CD4-positive, alpha-beta T cell (primary cell): ENCODE measurements at regions not wholly inside any gene's neighbourhood (a gene's known extent, or its start where the extent isn't known, plus 50 kb on each side); places are given as distances from the start of the nearest gene placed in this dataset.
"Not testable (repeated sequence)": the region's sequence is repeated elsewhere in the genome, so short reads cannot be mapped to it uniquely, and the experiment has no call there.

Experiments used
- ATAC-seq: fragments of 200-7000 bp; cut with Tn5 transposase; one replicate; pipeline ENCODE4 v1.10.0; 2022; ENCODE audit warnings: mild to moderate bottlenecking; ENCODE audit not compliant: poor library complexity
- CTCF ChIA-PET: fragments of 350-600 bp; sonication (Branson Sonifier 250); formaldehyde crosslinking; loops from one replicate; lab custom pipeline; 2021; ENCODE audit warnings: antibody characterized with exemption, inconsistent platforms; lab: Charles Lee
- POLR2A ChIA-PET: fragments of 350-600 bp; sonication (Branson Sonifier 250); formaldehyde crosslinking; loops from one replicate; lab custom pipeline; 2021; ENCODE audit warnings: antibody characterized with exemption, inconsistent platforms; lab: Charles Lee
- DNase-seq, 14 experiments: peaks; one replicate each; pipeline ENCODE4 v3.0.0-alpha.2; 2013 to 2020; ENCODE audit warnings: mixed read lengths in 2 of 14
- H3K27ac ChIP-seq, 2 donors: one replicate each; pipeline versions ENCODE4 v1.5.1 to v1.7.0; 2013; ENCODE audit warnings: low read length in 2 of 2, low read depth in 1 of 2, mild to moderate bottlenecking in 1 of 2
- H3K27me3 ChIP-seq, 2 experiments: 1 replicate in 1 of 2; 2 replicates in 1 of 2; pipeline versions ENCODE4 v1.6.1 to v1.7.0; 2013; ENCODE audit warnings: low read length in 2 of 2, control low read depth in 1 of 2, mild to moderate bottlenecking in 1 of 2, moderate library complexity in 1 of 2; ENCODE audit not compliant: insufficient read depth in 2 of 2, control insufficient read depth in 1 of 2
- H3K36me3 ChIP-seq: one replicate; pipeline ENCODE4 v1.6.1; 2013; ENCODE audit warnings: low read length, control low read depth; ENCODE audit not compliant: insufficient read depth
- H3K4me1 ChIP-seq: one replicate; pipeline ENCODE4 v1.6.1; 2013; ENCODE audit warnings: low read length, control low read depth; ENCODE audit not compliant: insufficient read depth
- H3K4me3 ChIP-seq: one replicate; pipeline ENCODE4 v1.5.1; 2013; ENCODE audit warnings: mild to moderate bottlenecking, low read length, moderate library complexity
- H3K9me3 ChIP-seq, 2 experiments: 1 replicate in 1 of 2; 2 replicates in 1 of 2; pipeline versions ENCODE4 v1.6.1 to v1.7.0; 2013; ENCODE audit warnings: low read length in 2 of 2, mild to moderate bottlenecking in 2 of 2, control low read depth in 1 of 2, moderate library complexity in 1 of 2; ENCODE audit not compliant: control insufficient read depth in 1 of 2, insufficient read depth in 1 of 2
- H3K27ac Mint-ChIP-seq: one replicate; pipeline ENCODE4 v1.8.0; 2020; ENCODE audit warnings: mixed read lengths
- H3K27me3 Mint-ChIP-seq: one replicate; pipeline ENCODE4 v1.8.0; 2021; ENCODE audit warnings: mixed read lengths
- H3K36me3 Mint-ChIP-seq: one replicate; pipeline ENCODE4 v1.8.0; 2021; ENCODE audit warnings: low read depth, mixed read lengths
- H3K4me1 Mint-ChIP-seq: one replicate; pipeline ENCODE4 v1.8.0; 2021; ENCODE audit warnings: low read depth, mixed read lengths
- H3K4me3 Mint-ChIP-seq: one replicate; pipeline ENCODE4 v1.8.0; 2020; ENCODE audit warnings: mild to moderate bottlenecking, mixed read lengths
- H3K9me3 Mint-ChIP-seq: one replicate; pipeline ENCODE4 v1.8.0; 2020; ENCODE audit warnings: mixed read lengths
- CTCF ChIP-seq: fragments of 200-600 bp; IDR thresholded peaks from one replicate; pipeline ENCODE4 v1.8.0; 2022; ENCODE audit warnings: antibody characterized with exemption, mild to moderate bottlenecking
- intact Hi-C, 2 experiments: fragments of 100-400 bp; cut with DNase I in 1 of 2; cut with micrococcal nuclease in 1 of 2; formaldehyde crosslinking; loops; one replicate each; pipeline versions ENCODE4 v1.15.1 to v1.9.0; 2023 to 2025; cut with DNase I, micrococcal nuclease

DNA sequence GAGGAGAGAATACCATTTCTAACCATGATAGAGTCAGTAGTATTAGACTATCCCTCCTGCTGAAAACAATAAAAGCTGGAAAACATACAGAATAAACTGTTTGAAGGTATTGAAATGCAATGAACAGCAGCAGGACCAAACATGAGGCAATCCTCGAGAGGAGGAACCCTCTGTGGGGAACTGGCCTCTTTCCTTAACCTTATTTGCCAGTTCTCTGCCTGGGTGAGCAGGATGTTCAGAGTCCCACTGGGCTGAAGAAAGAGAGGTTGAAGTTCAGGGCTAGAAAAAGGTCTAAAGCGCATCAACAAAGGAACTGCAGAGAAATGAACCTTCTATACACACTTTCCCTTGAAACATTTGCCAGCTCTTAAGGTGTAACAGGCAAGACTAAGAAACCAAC is 79.8 kb upstream of the FHL2 start:
- intact Hi-C loops, result no loop called here
- Histone ChIP-seq H3K27me3 (no peaks in the 10 kb centered on the region), H3K4me1 (no peaks in the 10 kb centered on the region), H3K36me3 (no peaks in the 10 kb centered on the region), H3K27ac (no peak overlapping the region), H3K9me3 (no peaks in the 10 kb centered on the region), H3K4me3 (no peak overlapping the region)
- ATAC-seq (no peak), DNase-seq (no peak)
- Mint-ChIP-seq H3K4me3 (no peak overlapping the region), H3K27ac (no peak overlapping the region), H3K27me3 (peaks cover 6% of the 10 kb centered on the region), H3K9me3 (no peaks in the 10 kb centered on the region), H3K4me1 (no peaks in the 10 kb centered on the region), H3K36me3 (no peaks in the 10 kb centered on the region)
- TF ChIP-seq CTCF, result no peak
- POLR2A ChIA-PET, result no interaction called here
- CTCF ChIA-PET, result no interaction called here

- CTCF ChIA-PET, H3K27me3 ChIP-seq, ATAC-seq, H3K9me3 Mint-ChIP-seq, H3K36me3 Mint-ChIP-seq, POLR2A ChIA-PET, DNase-seq, H3K36me3 ChIP-seq, intact Hi-C loops, H3K4me1 Mint-ChIP-seq, H3K9me3 ChIP-seq, H3K4me1 ChIP-seq, H3K27me3 Mint-ChIP-seq, H3K4me3 Mint-ChIP-seq, H3K27ac Mint-ChIP-seq, H3K4me3 ChIP-seq, H3K27ac ChIP-seq: not testable (repeated sequence)
Observed at GRCh38 chr2:105477050-105477620, 78.3 kb upstream of the FHL2 start.

DNA sequence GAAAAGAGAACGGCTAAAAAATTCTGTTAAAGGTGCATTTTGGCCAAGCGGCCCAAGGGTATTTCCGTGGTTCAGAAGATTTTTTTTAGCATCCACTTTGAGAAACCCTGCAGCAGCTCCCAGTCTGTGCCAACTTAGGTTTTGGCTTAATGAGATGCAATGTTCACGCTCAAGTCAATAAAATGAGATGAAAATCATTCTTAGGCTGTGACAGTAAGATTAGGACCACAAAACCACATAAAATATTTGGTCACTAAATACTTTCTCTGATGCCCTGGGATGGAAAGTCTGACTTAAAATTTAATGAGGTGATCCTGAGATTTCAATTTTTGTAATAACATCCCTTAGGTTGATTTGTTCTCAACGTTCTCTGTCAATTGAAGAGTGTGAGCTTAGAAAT is 74.2 kb upstream of the FHL2 start:
- H3K9me3 ChIP-seq, result no peaks in the 10 kb centered on the region
- no peak for TF ChIP-seq CTCF
- peaks cover 10% of the 10 kb centered on the region for H3K4me1 ChIP-seq
- ChIA-PET POLR2A (no interaction called here), CTCF (no interaction called here)
- Mint-ChIP-seq H3K27ac (no peak overlapping the region), H3K4me3 (no peak overlapping the region), H3K27me3 (peaks cover 6% of the 10 kb centered on the region), H3K36me3 (no peaks in the 10 kb centered on the region), H3K4me1 (peaks cover 14% of the 10 kb centered on the region), H3K9me3 (no peaks in the 10 kb centered on the region)
- no peaks in the 10 kb centered on the region for H3K36me3 ChIP-seq
- ATAC-seq (no peak), DNase-seq (no peak)
- no peak overlapping the region for H3K27ac ChIP-seq
- no peak overlapping the region for H3K4me3 ChIP-seq
- no peaks in the 10 kb centered on the region for H3K27me3 ChIP-seq
- intact Hi-C loops, result no loop called here

GRCh38 chr2:105470979-105471378 is 72.1 kb upstream of the FHL2 start:
- Mint-ChIP-seq H3K4me1 (peaks cover 21% of the 10 kb centered on the region), H3K27ac (no peak overlapping the region), H3K36me3 (no peaks in the 10 kb centered on the region), H3K4me3 (no peak overlapping the region), H3K27me3 (peaks cover 6% of the 10 kb centered on the region), H3K9me3 (no peaks in the 10 kb centered on the region)
- Histone ChIP-seq H3K4me3 (no peak overlapping the region), H3K36me3 (no peaks in the 10 kb centered on the region), H3K4me1 (peaks cover 10% of the 10 kb centered on the region), H3K27ac (no peak overlapping the region), H3K27me3 (no peaks in the 10 kb centered on the region), H3K9me3 (no peaks in the 10 kb centered on the region)
- ChIA-PET POLR2A (no interaction called here), CTCF (no interaction called here)
- intact Hi-C loops, result no loop called here
- TF ChIP-seq CTCF, result no peak
- DNase-seq (no peak), ATAC-seq (no peak)
